Stimulated activated CD4-positive, alpha-beta T cell treated with anti-CD3 and anti-CD28 coated beads, Interleukin-15, amount 100 ng/mL, for 1 hour (primary cell): ENCODE measurements at regions not wholly inside any gene's neighbourhood (a gene's known extent, or its start where the extent isn't known, plus 50 kb on each side); places are given as distances from the start of the nearest gene placed in this dataset.

Experiments
- DNase-seq, 2 donors: peaks; one replicate each; pipeline ENCODE4 v3.0.0-alpha.2; 2020; ENCODE audit warnings: low read depth in 1 of 2, low spot score in 1 of 2

GRCh38 chrX:39459952-39460351, 637.8 kb downstream of the BCOR start:
- DNase-seq = no peak

- no peak for DNase-seq
These were observed 637.3 kb downstream of the BCOR start for GRCh38 chrX:39460499-39460898.

- DNase-seq = no peak
These were observed 634.9 kb downstream of the BCOR start for GRCh38 chrX:39462835-39463234.

GRCh38 chrX:39464253-39464652, 633.5 kb downstream of the BCOR start:
- DNase-seq = no peak

- DNase-seq = no peak
These were observed 632.3 kb downstream of the BCOR start for GRCh38 chrX:39465467-39465866.

GRCh38 chrX:39465906-39466305, 631.9 kb downstream of the BCOR start:
- no peak for DNase-seq

GRCh38 chrX:39469126-39469525, 628.6 kb downstream of the BCOR start:
- no peak for DNase-seq

GRCh38 chrX:39470588-39471407, 627.0 kb downstream of the BCOR start:
- DNase-seq = no peak

- no peak for DNase-seq
These were observed 625.6 kb downstream of the BCOR start for GRCh38 chrX:39472161-39472560.

- no peak for DNase-seq
These were observed 623.9 kb downstream of the BCOR start for GRCh38 chrX:39473812-39474211.

GRCh38 chrX:39475372-39475771, 622.4 kb downstream of the BCOR start:
- DNase-seq = no peak

- DNase-seq = no peak
These were observed 621.1 kb downstream of the BCOR start for GRCh38 chrX:39476604-39477021.

- no peak for DNase-seq
These were observed 620.6 kb downstream of the BCOR start for GRCh38 chrX:39477031-39477761.

- DNase-seq = no peak
These were observed 620.0 kb downstream of the BCOR start for GRCh38 chrX:39477762-39478120.

GRCh38 chrX:39479856-39480255, 617.9 kb downstream of the BCOR start:
- DNase-seq = no peak

- DNase-seq = no peak
These were observed 616.8 kb downstream of the BCOR start for GRCh38 chrX:39480963-39481362.

- no peak for DNase-seq
These were observed 616.1 kb downstream of the BCOR start for GRCh38 chrX:39481621-39482020.

GRCh38 chrX:39484159-39485068, 613.3 kb downstream of the BCOR start:
- DNase-seq = no peak

GRCh38 chrX:39487166-39487968, 610.4 kb downstream of the BCOR start:
- DNase-seq = no peak

GRCh38 chrX:39487969-39488330, 609.8 kb downstream of the BCOR start:
- DNase-seq = no peak
